Activated CD4-positive, alpha-beta T cell treated with anti-CD3 and anti-CD28 coated beads, Interleukin-2, Interleukin-4, amounts not matched to agents 100 ng/mL and 50 ng/mL, durations not matched to agents 16 hours and 8 hours (primary cell): ENCODE measurements at regions not wholly inside any gene's neighbourhood (a gene's known extent, or its start where the extent isn't known, plus 50 kb on each side); places are given as distances from the start of the nearest gene placed in this dataset.
"Not testable (repeated sequence)": the region's sequence is repeated elsewhere in the genome, so short reads cannot be mapped to it uniquely, and the experiment has no call there.

Experiments
- DNase-seq: peaks from one replicate; pipeline ENCODE4 v3.0.0-alpha.2; 2020; ENCODE audit warnings: low spot score

DNA sequence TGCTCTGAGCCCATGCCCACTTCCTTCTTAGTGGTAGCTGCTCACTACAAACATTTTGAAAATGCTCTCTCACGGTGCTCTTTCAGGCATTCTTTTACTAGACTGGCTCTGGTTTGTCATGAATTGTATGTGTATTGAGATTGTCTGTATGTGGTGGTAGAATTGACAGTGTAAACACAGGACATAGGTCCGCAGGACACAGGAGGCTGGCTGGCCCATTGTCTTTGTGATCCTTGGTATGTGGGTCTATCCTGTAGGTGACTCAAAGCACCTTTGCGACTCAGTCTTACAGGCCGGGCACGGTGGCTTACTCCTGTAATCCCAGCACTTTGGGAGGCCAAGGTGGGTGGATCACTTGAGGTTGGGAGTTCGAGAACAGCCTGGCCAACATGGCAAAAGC lies 250.9 kb downstream of the C12orf75 start:
- DNase-seq, result no peak

DNA sequence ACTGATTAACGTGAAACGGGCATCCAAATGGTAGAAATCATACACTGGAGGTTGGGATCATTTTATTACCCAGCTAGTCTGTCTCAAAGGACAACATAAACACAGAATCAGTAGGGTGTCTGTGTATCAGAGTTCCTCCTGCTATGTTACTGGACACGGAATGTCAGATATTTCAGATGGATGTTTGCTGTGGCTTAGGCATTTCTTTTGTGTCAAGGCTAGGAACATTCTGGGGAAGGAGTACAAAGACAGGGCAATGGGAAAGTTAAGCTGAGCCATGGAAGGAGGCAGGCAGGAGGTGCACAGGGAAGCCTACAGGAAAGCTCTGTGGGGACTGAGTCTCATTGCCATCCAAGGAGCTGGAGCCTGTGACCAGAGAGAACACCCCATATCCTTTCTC lies 254.6 kb downstream of the C12orf75 start:
- DNase-seq, result no peak

DNA sequence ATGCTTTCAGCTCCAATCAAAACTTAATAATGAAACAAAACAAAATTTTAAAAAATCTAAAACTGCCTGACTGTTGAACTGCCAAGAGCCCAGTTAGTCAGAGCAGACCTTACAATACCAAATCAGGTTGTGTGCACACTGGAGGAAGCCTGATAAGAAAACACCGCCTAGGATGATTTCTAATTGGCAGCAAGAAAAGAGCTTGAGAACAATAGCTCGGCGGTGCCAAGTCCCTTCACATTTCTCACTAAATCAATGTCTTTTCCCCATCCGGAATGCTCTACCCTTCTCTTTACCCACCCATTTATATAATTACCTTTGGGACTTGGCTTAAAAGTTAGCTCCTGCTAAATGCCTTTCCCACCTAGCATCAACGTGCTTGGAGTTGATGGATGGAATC lies 256.7 kb downstream of the C12orf75 start:
- DNase-seq, result no peak

DNA sequence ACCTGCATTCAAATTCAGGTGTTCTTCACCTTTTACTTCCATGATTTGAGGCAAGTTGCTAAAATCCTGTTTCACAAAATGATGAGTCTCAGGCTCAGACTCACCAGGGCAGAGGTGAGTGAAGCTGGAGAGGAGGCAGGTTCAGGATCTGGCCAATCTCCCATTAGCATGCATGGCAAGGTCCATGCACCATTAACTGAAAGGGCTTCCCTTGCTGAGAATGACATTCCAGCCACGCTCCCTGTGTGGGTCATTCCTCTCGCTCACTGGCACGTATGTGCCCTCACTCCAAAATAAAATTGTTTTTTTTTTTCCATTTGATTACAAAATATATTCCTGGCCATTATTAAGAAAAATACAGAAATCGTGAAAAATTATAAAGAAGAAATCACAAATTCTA lies 257.6 kb downstream of the C12orf75 start:
- DNase-seq, result no peak

DNA sequence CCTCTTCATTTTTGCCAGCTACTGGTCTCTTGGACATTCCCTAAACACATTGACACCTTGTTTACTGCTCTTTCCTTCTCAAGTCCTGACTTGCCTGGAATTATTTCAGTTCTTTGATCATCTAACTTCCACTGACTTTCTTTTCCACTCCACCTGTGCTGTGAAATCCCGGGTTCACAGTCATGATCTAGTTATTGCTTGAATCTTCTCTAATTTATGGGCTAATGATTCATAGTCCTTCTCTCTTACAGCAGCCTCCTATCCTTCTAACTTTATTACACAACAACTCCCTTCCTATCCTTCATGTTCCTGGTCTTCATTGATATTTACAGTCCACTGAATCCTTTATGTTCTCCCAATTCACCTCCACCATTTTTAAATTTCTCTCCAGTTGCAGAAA lies 260.1 kb downstream of the C12orf75 start:
- DNase-seq, result no peak

DNA sequence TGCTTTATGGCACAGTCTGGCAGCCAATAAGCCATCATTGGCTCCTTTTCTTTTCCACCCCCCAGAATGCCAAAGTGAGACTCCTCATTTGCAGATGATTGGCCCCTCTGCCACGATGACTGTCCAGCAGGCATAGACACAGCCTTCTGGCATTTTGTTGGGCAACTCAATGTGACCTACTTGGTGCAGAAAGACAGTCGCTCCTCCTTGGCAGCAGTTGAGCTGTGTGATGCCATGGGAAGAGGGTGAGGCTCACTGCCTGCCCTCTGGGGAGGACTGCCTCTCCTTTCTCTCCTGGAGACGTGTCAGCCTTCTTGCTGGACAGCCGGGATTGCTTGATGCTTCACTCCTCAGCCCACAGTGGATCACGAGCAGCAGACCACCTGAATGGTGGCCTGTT lies 264.9 kb downstream of the C12orf75 start:
- no peak for DNase-seq

DNA sequence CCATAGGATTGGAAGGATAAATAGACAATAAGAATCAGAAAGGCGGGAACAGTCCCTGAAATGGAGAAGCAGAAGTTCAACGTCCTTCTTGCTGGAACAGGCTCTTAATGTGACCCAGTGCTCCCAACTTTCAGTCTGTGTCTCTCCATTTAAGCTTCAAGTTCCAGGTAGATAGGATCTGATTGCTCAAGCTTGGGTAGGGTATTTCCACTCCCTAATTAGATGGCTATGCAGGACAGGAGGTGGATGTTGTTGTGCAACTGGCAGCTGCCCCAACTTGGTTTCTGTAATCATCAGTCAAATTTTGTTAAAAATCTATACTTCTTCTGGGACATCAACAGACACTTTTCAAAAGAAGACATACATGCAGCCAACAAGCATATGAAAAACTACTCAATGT lies 266.2 kb downstream of the C12orf75 start:
- no peak for DNase-seq

DNA sequence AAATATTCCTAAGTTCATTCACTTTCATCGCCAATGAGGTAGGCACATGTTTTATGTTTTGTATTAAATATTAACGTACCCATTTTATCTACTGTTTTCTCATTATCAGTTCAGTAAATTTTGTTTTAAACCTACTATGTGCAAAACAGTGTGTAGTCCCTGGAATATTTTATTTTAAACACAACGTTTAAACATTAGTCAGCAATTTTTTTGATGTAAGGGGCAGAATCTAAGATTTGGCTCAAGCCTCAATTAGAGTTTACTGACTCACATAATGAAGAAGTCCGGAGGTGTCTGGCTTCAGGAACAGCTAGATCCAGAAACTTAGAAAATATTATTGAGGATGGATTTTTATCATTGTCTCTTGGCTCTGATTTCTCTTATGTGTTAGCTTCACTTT lies 267.5 kb downstream of the C12orf75 start:
- no peak for DNase-seq

DNA sequence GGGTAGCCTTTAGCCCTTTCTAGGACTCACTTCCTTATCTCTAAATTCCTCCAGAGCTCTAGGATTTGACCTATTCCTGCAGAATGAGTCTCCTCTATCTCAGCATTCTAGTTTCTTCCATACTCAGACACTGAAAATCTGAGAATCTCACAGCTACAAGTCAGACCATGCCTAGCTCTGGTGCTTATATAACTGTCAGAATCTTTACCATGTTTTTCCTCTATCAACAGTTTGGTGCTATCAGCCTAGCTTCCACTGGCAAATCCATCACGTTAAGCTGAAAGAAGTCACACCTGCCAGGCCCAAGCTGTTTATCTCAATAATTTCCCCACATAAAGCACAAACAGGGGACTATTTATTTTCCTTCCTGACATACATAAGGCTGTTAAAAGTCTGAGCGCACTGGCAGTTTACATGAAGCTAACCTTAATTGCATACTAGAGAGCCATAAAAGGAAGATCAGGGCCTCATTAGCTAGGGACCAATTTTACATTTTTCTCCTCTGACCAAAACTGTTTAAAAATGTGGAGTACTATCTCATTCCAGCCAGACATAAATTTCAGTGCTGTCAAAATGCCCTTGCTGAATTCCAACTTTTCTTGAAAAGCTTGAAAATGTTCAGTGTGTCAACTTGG lies 270.5 kb downstream of the C12orf75 start:
- DNase-seq, result no peak

DNA sequence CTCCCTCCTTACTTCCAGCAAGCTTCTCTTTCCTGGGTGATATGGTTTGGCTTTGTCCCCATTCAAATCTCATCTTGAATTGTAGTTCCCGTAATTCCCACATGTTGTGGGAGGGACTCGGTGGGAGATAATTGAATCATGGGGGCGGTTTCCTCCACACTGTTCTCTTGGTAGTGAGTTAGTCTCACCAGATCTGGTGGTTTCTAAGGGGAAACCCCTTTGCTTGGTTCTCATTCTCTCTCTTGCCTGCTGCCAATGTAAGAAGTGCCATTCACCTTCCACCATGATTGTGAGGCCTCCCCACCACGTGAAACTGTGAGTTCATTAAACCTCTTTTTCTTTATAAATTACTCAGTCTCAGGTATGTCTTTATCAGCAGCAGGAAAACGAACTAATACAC lies 271.8 kb downstream of the C12orf75 start:
- DNase-seq, result peak; percentile 5

DNA sequence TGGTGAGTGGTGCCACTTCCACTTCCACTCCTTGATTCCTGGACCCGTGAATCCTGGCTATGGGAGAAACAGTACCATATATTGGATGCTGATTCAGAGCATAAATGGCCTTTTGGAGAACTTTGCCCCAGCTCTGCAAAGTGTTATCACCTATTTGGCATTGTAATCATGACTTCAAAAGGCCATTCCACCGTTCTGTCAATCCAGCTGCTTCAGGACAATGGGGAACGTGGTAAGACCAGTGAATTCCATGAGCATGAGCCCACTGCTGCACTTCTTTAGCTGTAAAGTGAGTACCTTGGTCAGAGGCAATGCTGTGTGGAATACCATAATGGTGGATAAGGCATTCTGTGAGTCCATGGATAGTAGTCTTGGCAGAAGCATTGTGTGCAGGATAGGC lies 273.8 kb downstream of the C12orf75 start:
- not testable (repeated sequence) for DNase-seq

DNA sequence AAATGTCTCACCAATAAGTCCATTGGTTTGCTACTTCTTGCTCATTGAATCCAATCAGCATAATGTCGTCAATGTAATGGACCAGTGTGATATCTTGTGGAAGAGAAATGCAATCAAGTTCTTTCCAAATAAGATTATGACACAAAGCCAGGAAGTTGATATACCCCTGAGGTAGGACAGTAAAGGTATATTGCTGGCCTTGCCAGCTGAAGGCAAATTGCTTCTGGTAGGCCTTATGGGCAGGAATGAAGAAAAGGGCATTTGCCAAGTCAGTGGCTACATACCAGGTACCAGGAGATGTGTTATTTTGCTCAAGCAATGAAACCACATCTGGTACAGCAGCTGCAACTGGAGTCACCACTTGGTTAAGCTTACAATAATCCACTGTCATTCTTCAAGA lies 276.1 kb downstream of the C12orf75 start:
- DNase-seq, result not testable (repeated sequence)

DNA sequence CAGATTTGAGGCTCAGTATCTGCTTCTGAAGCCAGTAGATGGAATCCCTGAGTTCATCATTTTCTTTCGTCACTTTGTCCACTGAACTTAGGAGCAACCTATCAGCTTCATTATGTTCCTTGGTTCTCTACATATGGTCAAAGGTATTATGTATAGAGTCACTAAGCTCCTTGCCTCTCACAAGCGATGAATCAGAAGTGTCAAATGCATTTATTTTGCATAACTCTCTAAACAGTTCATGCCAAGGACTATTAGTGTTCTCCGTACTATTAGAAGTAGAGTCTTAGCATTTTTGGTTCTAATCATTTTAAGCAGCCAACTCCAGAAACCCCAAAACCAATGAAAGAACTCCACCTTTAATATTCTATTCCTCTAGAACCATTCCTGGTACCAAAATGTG lies 278.5 kb downstream of the C12orf75 start:
- not testable (repeated sequence) for DNase-seq

DNA sequence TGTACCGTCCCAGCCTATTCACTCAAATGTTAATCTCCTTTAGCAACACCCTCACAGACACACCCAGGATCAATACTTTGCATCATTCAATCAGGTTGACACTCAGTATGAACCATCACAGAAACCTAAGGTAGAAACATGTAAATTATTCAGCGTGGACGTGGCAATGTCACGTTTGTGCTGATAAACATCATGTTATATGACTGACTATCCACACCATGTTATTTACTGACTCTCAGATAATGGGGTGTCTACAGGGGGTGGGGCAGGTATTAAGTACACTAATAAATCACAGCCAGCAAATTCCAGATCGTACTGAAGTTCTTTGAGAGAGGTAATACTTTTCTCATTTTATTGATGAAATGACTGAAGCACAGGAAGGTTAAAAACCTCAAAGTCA lies 280.0 kb downstream of the C12orf75 start:
- DNase-seq, result no peak

DNA sequence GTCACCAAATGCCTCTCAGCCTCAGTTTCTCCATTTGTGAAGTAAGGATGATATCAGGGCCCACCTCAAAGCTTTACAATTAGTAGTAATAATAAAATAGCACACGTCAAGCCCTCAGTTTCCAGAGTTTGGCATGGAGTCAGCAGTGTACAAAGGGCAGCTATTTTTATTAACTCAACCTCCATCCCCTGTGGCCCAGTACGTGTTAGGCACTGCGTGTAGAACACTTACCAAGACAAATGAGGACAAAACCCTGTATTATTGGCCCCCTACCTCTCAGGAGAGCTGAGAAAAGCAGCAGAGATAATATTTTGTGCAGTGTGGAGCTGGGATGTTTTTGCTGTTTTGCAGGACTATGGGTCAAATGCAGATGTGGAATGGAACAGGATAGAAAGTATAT lies 280.8 kb downstream of the C12orf75 start:
- no peak for DNase-seq

DNA sequence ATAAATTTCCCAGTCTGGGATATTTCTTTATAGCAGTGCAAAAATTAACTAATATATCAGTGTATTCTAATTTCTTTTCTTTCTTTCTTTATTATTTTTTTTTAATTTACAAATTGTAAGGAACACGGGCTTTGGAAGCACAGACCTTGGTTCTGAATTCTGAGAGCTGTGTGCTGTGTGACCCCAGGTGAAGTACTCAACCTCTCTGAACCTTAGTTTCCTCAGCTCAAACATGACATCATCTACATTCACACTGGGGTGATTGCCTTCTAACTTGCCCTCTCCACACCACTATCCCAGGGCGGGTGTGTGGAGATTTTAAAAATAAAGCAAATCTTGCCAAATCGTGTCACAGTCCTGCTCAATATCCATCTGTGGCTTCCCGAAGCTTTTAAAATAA lies 282.8 kb downstream of the C12orf75 start:
- no peak for DNase-seq

DNA sequence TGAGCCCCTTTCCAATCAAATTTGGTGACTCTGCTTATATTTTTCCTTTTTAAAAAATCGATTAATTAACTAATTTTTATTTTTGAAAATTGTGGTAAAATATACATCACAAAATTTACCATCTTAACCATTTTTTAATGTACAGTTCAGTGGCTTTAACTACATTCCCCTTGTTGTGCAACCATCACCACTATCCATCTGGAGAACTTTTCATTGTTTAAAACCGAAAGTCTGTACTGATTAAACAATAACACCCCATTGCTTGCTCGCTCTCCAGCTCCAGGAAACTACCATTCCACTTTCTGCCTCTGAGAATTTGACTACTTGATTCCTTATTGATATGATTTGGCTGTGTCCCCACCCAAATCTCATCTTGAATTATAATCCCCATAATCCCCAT lies 283.4 kb downstream of the C12orf75 start:
- no peak for DNase-seq

DNA sequence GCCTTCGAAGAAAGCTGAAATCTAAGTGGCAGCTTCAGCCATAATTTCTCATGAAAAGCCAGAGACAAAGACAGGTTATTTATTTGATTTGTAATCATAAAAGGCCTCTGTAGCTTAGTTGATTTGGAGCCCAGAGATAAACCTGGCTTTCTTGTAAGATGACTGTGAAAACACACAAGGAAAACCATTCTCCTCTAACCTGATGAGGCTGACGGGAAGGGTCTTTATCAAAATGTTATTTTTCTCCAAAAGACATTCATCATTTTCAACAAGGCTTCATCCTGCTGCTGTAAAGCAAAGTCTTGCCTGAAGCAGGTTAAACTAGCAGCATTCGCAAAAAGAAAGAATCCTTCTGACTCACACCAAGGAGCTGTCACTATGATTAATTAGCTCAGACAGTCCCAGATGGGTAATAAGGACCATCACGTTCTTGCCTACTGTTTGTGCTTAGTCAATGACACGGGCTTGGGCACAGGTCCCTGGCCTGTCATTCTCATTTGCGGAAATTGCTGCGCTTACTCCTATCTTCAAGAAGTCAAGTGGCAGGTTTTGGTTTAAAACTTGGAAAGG lies 286.6 kb downstream of the C12orf75 start:
- no peak for DNase-seq

DNA sequence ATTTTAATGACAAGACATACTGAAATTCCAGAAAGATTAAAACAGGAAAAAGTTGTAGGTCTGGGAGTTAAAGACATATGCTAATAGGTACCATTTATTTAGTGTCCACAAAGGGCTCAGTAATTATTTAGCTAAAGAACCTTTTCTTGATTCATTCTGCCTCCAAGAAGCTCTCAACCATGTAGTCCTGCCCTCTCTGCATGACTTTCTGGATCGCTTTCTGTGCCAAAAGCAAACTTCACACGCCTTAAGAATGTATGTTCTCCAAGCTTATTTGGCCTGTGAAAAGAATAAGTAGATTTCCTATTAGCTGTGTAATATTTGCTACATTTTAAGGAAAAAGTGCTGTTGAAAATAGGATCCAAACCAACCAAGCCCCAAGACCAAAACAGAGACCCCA lies 291.7 kb downstream of the C12orf75 start:
- no peak for DNase-seq

DNA sequence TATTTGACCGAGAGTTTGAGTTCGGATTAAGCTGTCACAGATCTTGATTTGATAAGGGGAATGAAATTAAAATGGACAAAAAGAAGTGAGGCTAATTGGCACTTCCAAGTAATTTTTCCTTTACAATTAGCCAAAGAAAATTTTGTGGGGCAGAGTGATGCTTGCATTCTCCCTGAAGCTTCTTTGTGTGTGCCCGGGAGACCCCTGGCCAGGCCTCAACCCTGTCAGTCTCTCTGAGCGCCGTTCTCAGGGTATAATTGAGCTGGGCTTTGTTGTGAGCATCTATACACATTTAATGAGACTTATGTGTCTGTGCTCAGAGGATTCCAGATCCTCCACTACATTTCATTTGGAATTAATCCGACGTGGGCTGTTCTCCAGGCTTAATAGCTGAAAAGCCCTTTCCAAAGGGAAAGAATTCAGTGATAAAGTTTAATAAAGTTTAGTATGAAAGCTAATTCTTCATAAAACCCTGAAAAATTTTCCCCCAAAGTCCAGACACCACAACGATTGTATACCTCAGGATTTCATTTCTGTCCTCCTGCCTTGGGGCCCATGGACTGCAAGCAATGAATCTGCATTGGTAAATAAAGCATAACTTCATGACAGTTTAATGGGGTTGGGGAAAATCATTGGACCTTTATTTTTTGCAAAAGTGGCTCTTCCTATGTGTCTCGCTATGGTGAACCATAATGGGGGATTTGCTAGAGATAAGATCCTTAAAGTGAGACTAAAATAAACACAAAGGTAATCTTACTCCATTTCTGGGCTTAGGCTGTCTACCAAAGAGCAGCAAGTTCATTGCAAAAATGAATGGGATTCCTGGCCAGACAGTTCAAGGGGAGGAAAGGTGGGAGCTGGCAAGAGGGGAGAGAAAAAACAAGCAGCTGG lies 292.6 kb downstream of the C12orf75 start:
- DNase-seq, result no peak

DNA sequence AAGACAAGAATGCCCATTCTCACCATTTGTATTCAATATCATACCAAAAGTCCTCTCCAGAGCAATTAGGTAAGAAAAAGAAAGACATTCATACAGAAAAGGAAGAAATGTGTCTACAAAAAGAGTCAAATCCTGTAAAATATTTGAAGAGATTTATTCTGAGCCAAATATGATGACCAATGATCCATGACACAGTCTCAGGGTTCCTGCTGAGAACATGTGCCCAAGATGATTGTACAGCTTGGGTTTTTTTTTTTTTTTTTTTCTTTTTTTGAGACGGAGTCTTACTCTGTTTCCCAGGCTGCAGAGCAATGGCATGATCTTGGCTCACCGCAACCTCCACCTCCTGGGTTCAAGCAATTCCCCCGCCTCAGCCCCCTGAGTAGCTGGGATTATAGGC lies 296.2 kb downstream of the C12orf75 start:
- DNase-seq, result no peak

DNA sequence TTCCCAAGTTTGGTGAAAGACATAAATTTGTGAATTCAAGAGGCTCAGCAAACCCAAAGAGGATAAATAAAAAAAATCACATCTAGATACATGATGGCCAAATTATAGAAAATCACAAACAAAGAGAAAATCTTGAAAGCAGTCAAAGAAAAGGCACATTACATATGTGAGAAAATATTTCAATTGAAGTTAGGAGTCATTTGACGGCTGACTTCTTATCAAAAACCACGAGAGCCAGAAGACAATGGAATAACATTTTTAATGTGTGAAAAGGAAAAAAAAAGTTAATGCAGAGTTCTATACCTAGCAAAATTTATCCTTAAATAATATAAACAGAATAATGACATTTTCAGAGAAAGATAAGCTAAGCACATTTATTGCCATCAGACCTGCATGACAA lies 307.0 kb downstream of the C12orf75 start:
- no peak for DNase-seq

DNA sequence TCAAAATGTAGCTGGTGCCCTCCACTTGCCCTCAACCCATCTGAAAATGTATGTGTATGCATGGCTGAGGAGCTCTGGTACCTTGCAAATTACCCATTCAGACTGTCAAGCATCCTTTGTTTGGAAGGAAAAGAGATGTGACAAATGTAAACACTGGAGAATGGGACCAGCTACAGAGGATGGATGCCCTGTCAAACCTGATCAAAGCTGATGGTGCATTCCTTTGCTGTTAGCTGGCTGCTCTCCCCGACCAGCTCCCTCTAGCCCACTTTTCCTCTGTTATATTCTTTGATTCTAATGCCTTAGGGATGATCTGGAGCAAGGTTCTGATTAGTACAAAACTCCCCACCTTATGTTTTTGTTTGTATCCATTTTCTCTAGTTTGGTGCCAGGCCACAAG lies 310.3 kb downstream of the C12orf75 start:
- no peak for DNase-seq
